ENCODE measurements at regions not wholly inside any gene's neighbourhood (a gene's known extent, or its start where the extent isn't known, plus 50 kb on each side); places are given as distances from the start of the nearest gene placed in this dataset.
"Not testable (repeated sequence)": the region's sequence is repeated elsewhere in the genome, so short reads cannot be mapped to it uniquely, and the experiment has no call there.

- DNase-seq: no peak
- H3K36me3 ChIP-seq: no peaks in the 10 kb centered on the region
- no peaks in the 10 kb centered on the region for H3K9me3 ChIP-seq (ENCODE audit: severe bottlenecking)
- H3K27me3 ChIP-seq (ENCODE audit: insufficient read depth, low read depth, severe bottlenecking): peaks cover 8% of the 10 kb centered on the region
- no peak overlapping the region for H3K27ac ChIP-seq
- no peak overlapping the region for H3K4me3 ChIP-seq (ENCODE audit: low read depth, low read length)
- no peak for TF ChIP-seq CTCF (IDR thresholded peaks at IDR 0.05; ENCODE audit: low read depth, low read length)
Observed at GRCh38 chr12:114812858-114813761, 129.1 kb upstream of the TBX3 start.

DNA sequence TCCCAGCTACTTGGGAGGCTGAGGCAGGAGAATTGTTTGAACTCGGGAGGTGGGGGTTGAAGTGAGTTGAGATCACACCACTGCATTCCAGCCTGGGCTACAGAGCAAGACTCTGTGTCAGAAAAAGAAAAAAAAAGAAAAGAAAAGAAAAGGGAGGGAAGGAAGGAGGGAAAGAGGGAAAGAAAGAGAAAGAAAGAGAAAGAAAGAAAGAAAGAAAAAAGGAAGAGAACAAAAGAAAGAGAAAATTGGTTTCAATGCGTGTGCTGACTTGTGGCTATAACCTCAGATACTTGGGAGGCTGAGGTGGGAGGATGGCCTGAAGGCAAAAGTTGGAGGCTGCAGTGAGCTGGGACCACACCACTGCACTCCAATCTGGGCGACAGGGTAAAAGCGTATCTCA, 128.4 kb upstream of the TBX3 start:
- Histone ChIP-seq H3K27me3 (ENCODE audit: insufficient read depth, low read depth, severe bottlenecking) (peaks cover 8% of the 10 kb centered on the region), H3K36me3 (no peaks in the 10 kb centered on the region), H3K4me3 (ENCODE audit: low read depth, low read length) (no peak overlapping the region), H3K27ac (no peak overlapping the region), H3K9me3 (ENCODE audit: severe bottlenecking) (peaks cover 4% of the 10 kb centered on the region)
- no peak for DNase-seq
- TF ChIP-seq CTCF (IDR thresholded peaks at IDR 0.05; ENCODE audit: low read depth, low read length): no peak

GRCh38 chr12:114809097-114809496, 125.1 kb upstream of the TBX3 start:
- Histone ChIP-seq H3K9me3 (ENCODE audit: severe bottlenecking) (peaks cover 4% of the 10 kb centered on the region), H3K27me3 (ENCODE audit: insufficient read depth, low read depth, severe bottlenecking) (peaks cover 4% of the 10 kb centered on the region), H3K36me3 (no peaks in the 10 kb centered on the region), H3K4me3 (ENCODE audit: low read depth, low read length) (no peak overlapping the region), H3K27ac (no peak overlapping the region)
- DNase-seq: no peak
- TF ChIP-seq CTCF (IDR thresholded peaks at IDR 0.05; ENCODE audit: low read depth, low read length): no peak

DNA sequence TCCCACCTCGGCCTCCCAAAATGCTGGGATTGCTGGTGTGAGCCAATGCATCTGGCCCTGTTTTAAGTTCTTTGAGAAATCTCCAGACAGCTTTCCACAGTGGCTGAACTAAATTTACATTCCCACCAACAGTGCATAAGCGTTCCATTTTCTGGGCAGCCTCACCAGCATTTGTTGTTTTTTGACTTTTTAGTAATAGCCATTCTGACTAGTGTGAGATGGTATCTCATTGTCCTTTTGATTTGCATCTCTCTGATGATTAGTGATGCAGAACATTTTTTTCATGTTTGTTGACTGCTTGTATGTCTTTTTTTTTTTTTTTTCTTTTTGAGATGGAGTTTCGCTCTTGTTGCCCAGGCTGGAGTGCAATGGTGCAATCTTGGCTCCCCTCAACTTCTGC, 117.4 kb upstream of the TBX3 start:
- H3K36me3 ChIP-seq; H3K27ac ChIP-seq; H3K4me3 ChIP-seq (ENCODE audit: low read depth, low read length); H3K9me3 ChIP-seq (ENCODE audit: severe bottlenecking); DNase-seq; H3K27me3 ChIP-seq (ENCODE audit: insufficient read depth, low read depth, severe bottlenecking): not testable (repeated sequence)

DNA sequence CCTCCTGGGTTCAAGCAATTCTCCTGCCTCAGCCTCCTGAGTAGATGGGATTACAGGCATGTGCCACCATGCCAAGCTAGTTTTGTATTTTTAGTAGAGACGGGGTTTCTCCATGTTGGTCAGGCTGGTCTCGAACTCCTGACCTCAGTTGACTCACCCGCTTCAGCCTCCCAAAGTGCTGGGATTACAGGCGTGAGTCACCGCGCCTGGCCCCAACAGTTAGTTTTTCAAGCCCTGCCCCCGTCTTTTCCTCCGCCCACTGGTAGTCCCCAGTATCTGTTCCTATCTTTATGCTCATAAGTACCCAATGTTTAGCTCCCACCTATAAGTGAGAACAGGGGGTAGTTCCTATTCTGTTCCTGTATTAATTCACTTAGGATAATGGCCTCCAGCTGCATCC, 116.6 kb upstream of the TBX3 start:
- not testable (repeated sequence) for DNase-seq; H3K9me3 ChIP-seq (ENCODE audit: severe bottlenecking); H3K27ac ChIP-seq; H3K4me3 ChIP-seq (ENCODE audit: low read depth, low read length); H3K36me3 ChIP-seq; H3K27me3 ChIP-seq (ENCODE audit: insufficient read depth, low read depth, severe bottlenecking)

DNA sequence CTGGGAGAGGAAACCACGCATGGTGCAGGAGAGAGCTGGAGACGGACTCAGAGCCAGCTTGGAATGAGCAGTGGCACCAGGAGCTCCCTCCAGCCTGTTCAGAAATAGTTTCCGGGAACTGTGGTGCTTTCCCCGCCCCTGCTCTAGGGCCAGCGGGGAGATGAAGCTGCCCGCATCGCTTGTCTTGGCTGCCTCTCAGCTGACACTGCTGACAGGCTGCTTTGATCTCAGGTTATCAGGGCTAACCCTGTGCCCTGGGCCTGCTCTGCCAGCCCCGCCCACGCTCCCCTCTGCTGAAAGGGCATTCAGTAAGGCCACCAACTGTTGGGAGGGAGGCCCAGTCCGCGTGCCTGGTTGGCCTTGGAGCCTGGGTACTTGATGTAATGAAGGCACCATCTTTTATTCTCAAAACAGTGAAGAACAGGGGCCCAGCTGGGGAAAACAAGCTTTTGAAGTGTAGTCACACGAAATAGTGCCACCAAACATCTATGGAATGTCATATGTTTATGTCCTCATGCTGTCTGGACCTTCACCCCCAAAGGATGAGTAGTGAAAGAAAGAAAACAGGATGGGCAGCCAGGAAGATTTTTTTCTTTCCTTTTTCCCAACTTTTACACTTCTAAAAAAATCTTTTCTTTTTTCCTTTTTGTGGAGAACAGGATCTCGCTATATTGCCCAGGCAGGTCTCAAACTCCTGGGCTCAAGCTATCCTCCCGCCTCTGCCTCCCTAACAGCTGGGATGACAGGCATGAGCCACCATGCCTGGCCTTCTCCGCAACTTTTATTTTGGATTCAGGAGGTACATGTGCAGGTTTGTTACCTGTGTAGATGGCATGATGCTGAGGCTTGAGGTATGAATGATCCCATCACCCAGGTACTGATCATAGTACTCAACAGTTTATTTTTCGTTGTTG, 115.9 kb upstream of the TBX3 start:
- H3K27ac ChIP-seq: no peak overlapping the region

More for the DNA sequence above, 115.9 kb upstream of the TBX3 start:
- DNase-seq: no peak
- Histone ChIP-seq H3K27me3 (ENCODE audit: insufficient read depth, low read depth, severe bottlenecking) (no peaks in the 10 kb centered on the region), H3K36me3 (no peaks in the 10 kb centered on the region), H3K9me3 (ENCODE audit: severe bottlenecking) (no peaks in the 10 kb centered on the region), H3K4me3 (ENCODE audit: low read depth, low read length) (no peak overlapping the region)
- TF ChIP-seq CTCF (IDR thresholded peaks at IDR 0.05; ENCODE audit: low read depth, low read length): no peak

All from WERI-Rb-1 (cell line).